GM04504 (cell line): ENCODE measurements at regions not wholly inside any gene's neighbourhood (a gene's known extent, or its start where the extent isn't known, plus 50 kb on each side); places are given as distances from the start of the nearest gene placed in this dataset.

Source experiments
- DNase-seq: peaks from one replicate; pipeline ENCODE4 v3.0.0-alpha.2; 2012; ENCODE audit warnings: low read depth

GRCh38 chr22:49236541-49237075 lies 591.1 kb downstream of the BRD1 start:
- DNase-seq, result no peak

GRCh38 chr22:49235463-49236300 lies 592.0 kb downstream of the BRD1 start:
- DNase-seq, result no peak

GRCh38 chr22:49234459-49234858 lies 593.2 kb downstream of the BRD1 start:
- DNase-seq, result no peak

GRCh38 chr22:49233507-49234100 lies 594.1 kb downstream of the BRD1 start:
- no peak for DNase-seq

GRCh38 chr22:49232319-49233067 lies 595.2 kb downstream of the BRD1 start:
- DNase-seq, result no peak

- no peak for DNase-seq
Observed at GRCh38 chr22:49230194-49230577, 597.5 kb downstream of the BRD1 start.

GRCh38 chr22:49229483-49230193 lies 598.0 kb downstream of the BRD1 start:
- no peak for DNase-seq

- no peak for DNase-seq
Observed at GRCh38 chr22:49228431-49229037, 599.1 kb downstream of the BRD1 start.

- no peak for DNase-seq
Observed at GRCh38 chr22:49227670-49228069, 600.0 kb downstream of the BRD1 start.

- DNase-seq, result no peak
Observed at GRCh38 chr22:49226096-49226495, 601.6 kb downstream of the BRD1 start.

GRCh38 chr22:49224243-49224642 lies 603.4 kb downstream of the BRD1 start:
- DNase-seq, result no peak

GRCh38 chr22:49218142-49218541 lies 609.5 kb downstream of the BRD1 start:
- no peak for DNase-seq

- DNase-seq, result no peak
Observed at GRCh38 chr22:49216579-49216978, 611.1 kb downstream of the BRD1 start.

GRCh38 chr22:49215840-49216239 lies 611.8 kb downstream of the BRD1 start:
- DNase-seq, result no peak

GRCh38 chr22:49214976-49215375 lies 612.7 kb downstream of the BRD1 start:
- DNase-seq, result no peak

GRCh38 chr22:49213731-49214352 lies 613.8 kb downstream of the BRD1 start:
- DNase-seq, result no peak

- no peak for DNase-seq
Observed at GRCh38 chr22:49212466-49212865, 615.2 kb downstream of the BRD1 start.

GRCh38 chr22:49212002-49212401 lies 615.7 kb downstream of the BRD1 start:
- no peak for DNase-seq

GRCh38 chr22:49211176-49211575 lies 616.5 kb downstream of the BRD1 start:
- no peak for DNase-seq

GRCh38 chr22:49210606-49211005 lies 617.1 kb downstream of the BRD1 start:
- no peak for DNase-seq
